Upper lobe of right lung (tissue), 1 donor: ENCODE measurements at regions not wholly inside any gene's neighbourhood (a gene's known extent, or its start where the extent isn't known, plus 50 kb on each side); places are given as distances from the start of the nearest gene placed in this dataset.

ENCODE experiments used
- ATAC-seq: fragments of 200-7000 bp; cut with Tn5 transposase; one replicate; pipeline ENCODE4 v1.9.1; 2020; ENCODE audit warnings: mild to moderate bottlenecking, moderate library complexity
- DNase-seq: peaks from one replicate; pipeline ENCODE4 v3.0.0-alpha.2; 2020
- H3K27ac ChIP-seq: fragments of 200-600 bp; one replicate; pipeline ENCODE4 v1.8.0; 2022
- H3K27me3 ChIP-seq: fragments of 200-600 bp; one replicate; pipeline ENCODE4 v1.8.0; 2022; ENCODE audit warnings: mild to moderate bottlenecking
- H3K36me3 ChIP-seq: fragments of 200-600 bp; one replicate; pipeline ENCODE4 v1.8.0; 2022
- H3K4me1 ChIP-seq: fragments of 200-600 bp; one replicate; pipeline ENCODE4 v1.8.0; 2022
- H3K4me3 ChIP-seq: fragments of 200-600 bp; one replicate; pipeline ENCODE4 v1.8.0; 2022; ENCODE audit warnings: mild to moderate bottlenecking
- H3K9me3 ChIP-seq: fragments of 200-600 bp; one replicate; pipeline ENCODE4 v1.8.0; 2022
- intact Hi-C: fragments of 100-400 bp; cut with DNase I; formaldehyde crosslinking; loops from one replicate; pipeline ENCODE4 v1.11.0; 2022
- TF ChIP-seq, protein P1 (sequence below): fragments of 200-600 bp; IDR thresholded peaks from one replicate; pipeline ENCODE4 v1.8.0; 2022; ENCODE audit warnings: antibody characterized with exemption
- donor health status: DM: no; HTN: yes; CAD: no; lungs with severe emphysema.

DNA sequence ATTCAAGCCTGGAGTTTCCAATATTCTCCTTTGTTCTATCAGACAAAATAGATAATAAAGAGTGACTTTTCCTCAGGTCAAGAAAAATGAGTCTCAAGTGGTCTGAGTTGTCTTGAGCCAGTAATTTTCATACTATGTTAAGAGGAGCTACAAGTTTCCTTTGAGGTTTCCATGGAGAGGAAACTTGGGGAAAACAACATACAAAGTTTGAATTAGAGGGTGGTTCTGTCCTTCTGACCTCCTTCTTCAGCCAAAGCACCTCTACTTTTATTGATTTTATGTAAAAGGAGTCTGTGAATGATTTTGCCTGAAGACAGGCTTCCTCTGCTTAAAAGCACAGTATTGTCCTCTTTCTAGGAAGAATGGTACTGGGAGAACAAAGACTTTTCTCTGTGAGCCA lies 497.2 kb upstream of the PKN2 start:
- Histone ChIP-seq H3K27me3 (no peaks in the 10 kb centered on the region), H3K9me3 (no peaks in the 10 kb centered on the region), H3K36me3 (no peaks in the 10 kb centered on the region), H3K27ac (no peak overlapping the region), H3K4me3 (no peak overlapping the region), H3K4me1 (no peaks in the 10 kb centered on the region)
- intact Hi-C loops: no loop called here
- no peak for ATAC-seq
- TF ChIP-seq, protein P1, sequence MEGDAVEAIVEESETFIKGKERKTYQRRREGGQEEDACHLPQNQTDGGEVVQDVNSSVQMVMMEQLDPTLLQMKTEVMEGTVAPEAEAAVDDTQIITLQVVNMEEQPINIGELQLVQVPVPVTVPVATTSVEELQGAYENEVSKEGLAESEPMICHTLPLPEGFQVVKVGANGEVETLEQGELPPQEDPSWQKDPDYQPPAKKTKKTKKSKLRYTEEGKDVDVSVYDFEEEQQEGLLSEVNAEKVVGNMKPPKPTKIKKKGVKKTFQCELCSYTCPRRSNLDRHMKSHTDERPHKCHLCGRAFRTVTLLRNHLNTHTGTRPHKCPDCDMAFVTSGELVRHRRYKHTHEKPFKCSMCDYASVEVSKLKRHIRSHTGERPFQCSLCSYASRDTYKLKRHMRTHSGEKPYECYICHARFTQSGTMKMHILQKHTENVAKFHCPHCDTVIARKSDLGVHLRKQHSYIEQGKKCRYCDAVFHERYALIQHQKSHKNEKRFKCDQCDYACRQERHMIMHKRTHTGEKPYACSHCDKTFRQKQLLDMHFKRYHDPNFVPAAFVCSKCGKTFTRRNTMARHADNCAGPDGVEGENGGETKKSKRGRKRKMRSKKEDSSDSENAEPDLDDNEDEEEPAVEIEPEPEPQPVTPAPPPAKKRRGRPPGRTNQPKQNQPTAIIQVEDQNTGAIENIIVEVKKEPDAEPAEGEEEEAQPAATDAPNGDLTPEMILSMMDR: no peak
- DNase-seq: no peak

DNA sequence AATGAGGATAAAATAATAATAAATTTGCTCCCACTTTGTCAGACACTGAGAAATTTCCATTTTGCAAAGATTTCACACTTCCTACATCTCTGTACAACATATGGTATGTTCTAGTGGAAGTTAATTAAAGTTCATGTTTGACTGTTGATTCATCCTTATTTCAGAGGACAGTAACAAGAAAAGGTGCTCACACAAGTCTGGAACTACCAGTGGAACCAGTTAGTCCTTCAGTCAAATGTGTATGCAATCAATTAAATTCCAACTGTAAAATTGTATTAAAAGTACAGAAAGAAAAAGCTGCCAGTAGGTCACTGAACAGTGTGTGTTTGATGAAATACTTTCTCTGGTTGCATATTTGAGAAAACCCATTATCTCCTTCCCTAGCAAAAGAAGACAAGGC lies 496.0 kb upstream of the PKN2 start:
- Histone ChIP-seq H3K36me3 (no peaks in the 10 kb centered on the region), H3K9me3 (no peaks in the 10 kb centered on the region), H3K27me3 (no peaks in the 10 kb centered on the region), H3K4me1 (no peaks in the 10 kb centered on the region), H3K4me3 (no peak overlapping the region), H3K27ac (no peak overlapping the region)
- intact Hi-C loops: no loop called here
- DNase-seq (no peak), ATAC-seq (no peak)
- TF ChIP-seq, protein P1: no peak

DNA sequence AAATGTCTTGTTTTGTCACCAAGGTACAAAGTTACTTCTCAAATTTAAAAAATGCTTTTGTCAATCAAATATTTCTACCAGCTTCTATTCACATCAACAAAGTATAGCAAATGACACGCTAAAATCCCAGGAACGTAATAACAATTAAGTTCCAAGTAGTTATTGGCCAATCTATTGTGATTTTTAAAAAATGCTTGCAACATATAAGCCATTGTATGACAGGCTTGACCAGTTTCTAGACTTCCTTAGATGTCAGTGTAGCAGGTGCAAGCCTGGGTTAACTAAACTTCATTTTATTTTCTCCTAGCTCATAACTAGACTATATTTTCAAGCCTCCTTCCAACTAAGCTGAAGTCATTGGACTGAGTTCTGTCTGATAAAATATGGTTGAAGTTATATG lies 494.5 kb upstream of the PKN2 start:
- intact Hi-C loops: no loop called here
- Histone ChIP-seq H3K9me3 (no peaks in the 10 kb centered on the region), H3K4me3 (no peak overlapping the region), H3K36me3 (no peaks in the 10 kb centered on the region), H3K4me1 (no peaks in the 10 kb centered on the region), H3K27me3 (no peaks in the 10 kb centered on the region), H3K27ac (no peak overlapping the region)
- DNase-seq (no peak), ATAC-seq (no peak)
- TF ChIP-seq, protein P1: no peak

DNA sequence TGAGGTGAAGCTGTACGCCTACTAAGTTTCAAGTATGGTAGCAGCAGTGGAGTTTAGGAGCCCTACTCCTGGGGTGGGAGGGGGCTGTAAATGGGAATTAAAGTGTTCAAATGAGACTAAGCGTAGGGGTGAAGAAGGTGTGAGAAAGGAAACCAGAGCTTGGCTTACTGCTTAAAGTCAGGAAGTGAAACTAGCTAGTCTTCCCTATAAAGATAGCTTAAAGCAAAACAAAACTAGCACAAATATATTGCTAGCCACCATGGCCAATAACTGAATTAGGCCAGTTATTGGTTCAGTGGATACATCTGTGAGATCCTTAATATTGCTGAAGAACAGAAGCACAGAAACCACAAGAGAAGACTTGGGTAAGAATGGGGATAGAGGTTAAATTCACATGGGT lies 492.2 kb upstream of the PKN2 start:
- Histone ChIP-seq H3K27me3 (no peaks in the 10 kb centered on the region), H3K4me3 (no peak overlapping the region), H3K27ac (no peak overlapping the region), H3K36me3 (no peaks in the 10 kb centered on the region), H3K9me3 (no peaks in the 10 kb centered on the region), H3K4me1 (no peaks in the 10 kb centered on the region)
- intact Hi-C loops: no loop called here
- TF ChIP-seq, protein P1: no peak
- no peak for DNase-seq
- ATAC-seq: no peak

DNA sequence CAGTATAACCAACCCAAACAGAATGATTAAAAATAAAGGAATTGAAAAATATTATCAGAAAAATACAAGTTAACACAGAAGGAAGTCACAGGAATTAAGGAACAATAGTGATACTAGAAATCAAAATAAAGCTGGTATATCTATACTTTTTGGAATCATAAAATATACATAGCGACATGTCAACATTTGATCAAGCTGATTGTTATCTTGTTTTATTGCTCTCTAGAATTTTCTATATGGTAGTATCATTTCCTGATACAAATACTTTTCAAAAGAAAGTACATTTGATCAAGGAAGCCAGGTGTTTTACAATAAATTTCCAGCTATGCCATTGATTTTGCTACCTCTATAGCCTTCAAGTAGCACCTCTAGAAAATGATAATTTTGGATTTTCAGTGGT lies 489.5 kb upstream of the PKN2 start:
- Histone ChIP-seq H3K4me3 (no peak overlapping the region), H3K4me1 (no peaks in the 10 kb centered on the region), H3K9me3 (no peaks in the 10 kb centered on the region), H3K36me3 (no peaks in the 10 kb centered on the region), H3K27me3 (no peaks in the 10 kb centered on the region), H3K27ac (no peak overlapping the region)
- no peak for DNase-seq
- intact Hi-C loops: no loop called here
- TF ChIP-seq, protein P1: no peak
- ATAC-seq: no peak

DNA sequence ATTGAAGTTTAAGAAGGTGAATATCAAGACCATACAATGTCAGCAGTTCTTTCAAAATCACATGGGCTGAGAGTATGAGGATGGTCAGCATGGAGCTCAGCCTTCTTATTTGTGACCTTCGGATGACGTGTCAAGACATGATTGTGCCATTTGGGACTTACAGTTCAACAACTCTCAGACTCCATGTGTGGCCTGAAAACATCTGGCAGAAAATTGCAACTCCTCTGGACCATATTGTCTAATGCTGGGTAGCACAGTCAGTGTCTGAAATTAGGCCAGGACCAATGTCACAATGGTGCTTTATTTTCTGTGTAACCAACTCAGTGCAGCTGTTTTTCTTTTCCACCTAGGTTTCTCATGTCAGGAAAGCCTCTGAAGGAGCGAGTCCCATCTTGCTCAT lies 483.5 kb upstream of the PKN2 start:
- TF ChIP-seq, protein P1: no peak
- Histone ChIP-seq H3K9me3 (no peaks in the 10 kb centered on the region), H3K4me3 (no peak overlapping the region), H3K27me3 (no peaks in the 10 kb centered on the region), H3K27ac (no peak overlapping the region), H3K4me1 (no peaks in the 10 kb centered on the region), H3K36me3 (no peaks in the 10 kb centered on the region)
- intact Hi-C loops: no loop called here
- DNase-seq: no peak
- no peak for ATAC-seq
